GM23248 (cell line): ENCODE measurements at regions not wholly inside any gene's neighbourhood (a gene's known extent, or its start where the extent isn't known, plus 50 kb on each side); places are given as distances from the start of the nearest gene placed in this dataset.

Experiments used
- EZH2 ChIP-seq: fragments of 200-600 bp; sonication (generic); IDR thresholded peaks from 2 replicates; pipeline ENCODE4 v1.6.1; 2018; ENCODE audit warnings: antibody characterized with exemption, mild to moderate bottlenecking; ENCODE audit not compliant: insufficient read depth, poor library complexity, severe bottlenecking
- EZH2phosphoT487 ChIP-seq: fragments of 200-600 bp; sonication (generic); IDR thresholded peaks from 2 replicates; pipeline ENCODE4 v1.6.1; 2018; ENCODE audit warnings: antibody characterized with exemption, moderate library complexity, mild to moderate bottlenecking, low read depth; ENCODE audit not compliant: insufficient read depth

DNA sequence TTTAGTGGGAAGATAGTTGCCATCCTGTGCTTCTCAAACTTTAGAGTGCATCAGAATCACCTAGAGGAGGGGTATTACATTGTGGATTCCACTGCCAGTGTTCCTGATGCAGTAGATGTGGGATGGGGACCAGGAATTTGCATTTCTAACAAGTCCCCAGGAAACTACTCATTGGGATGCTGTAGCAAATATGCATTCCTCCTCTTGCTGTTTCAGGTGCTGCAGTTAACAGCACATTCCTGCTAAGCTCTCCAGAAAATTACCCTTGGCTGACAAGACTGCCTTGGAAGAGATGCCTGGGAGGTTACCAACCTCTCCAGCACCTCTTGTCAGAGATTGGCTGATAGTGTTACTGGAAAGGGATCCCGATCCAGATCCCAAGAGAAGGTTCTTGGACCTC lies 270.5 kb downstream of the OSTF1 start:
- no peak for TF ChIP-seq EZH2
- no peak for TF ChIP-seq EZH2phosphoT487
